H1 (cell line): ENCODE measurements at regions not wholly inside any gene's neighbourhood (a gene's known extent, or its start where the extent isn't known, plus 50 kb on each side); places are given as distances from the start of the nearest gene placed in this dataset.

Experiments used
- CTCF ChIA-PET: fragments of 300-600 bp; sonication (Branson Sonifier 250); formaldehyde crosslinking; loops from one replicate; lab custom pipeline; 2021; ENCODE audit not compliant: partially characterized antibody; lab: Charles Lee
- POLR2A ChIA-PET: fragments of 300-600 bp; sonication (Branson Sonifier 250); formaldehyde crosslinking; loops from one replicate; lab custom pipeline; 2021; ENCODE audit warnings: inconsistent platforms; ENCODE audit not compliant: partially characterized antibody; lab: Charles Lee
- DNase-seq, 2 experiments: peaks; one replicate each; pipeline versions ENCODE4 v3.0.0 to v3.0.0-alpha.2; 2010 to 2022; ENCODE audit warnings: low spot score in 2 of 2, low read depth in 1 of 2, mixed read lengths in 1 of 2
- FAIRE-seq: peaks from 2 replicates; lab custom pipeline; 2011; peaks lifted over from hg19 to GRCh38; lab: Jason Lieb, UNC
- H2AFZ ChIP-seq: 2 replicates; pipeline ENCODE4 v1.8.1; 2012; ENCODE audit warnings: low read length, inconsistent platforms
- H2AK5ac ChIP-seq: 2 replicates; pipeline ENCODE4 v1.6.1; 2013; ENCODE audit warnings: low read depth, low read length
- H2BK120ac ChIP-seq: replicated peaks from 2 replicates; pipeline ENCODE3; 2013; ENCODE audit warnings: low read depth, low read length, inconsistent platforms
- H2BK12ac ChIP-seq: 2 replicates; pipeline ENCODE4 v1.6.1; 2013; ENCODE audit warnings: low read depth, low read length
- H2BK15ac ChIP-seq: 2 replicates; pipeline ENCODE4 v1.6.1; 2013; ENCODE audit warnings: low read length
- H2BK20ac ChIP-seq: 2 replicates; pipeline ENCODE4 v1.6.1; 2013; ENCODE audit warnings: low read length
- H2BK5ac ChIP-seq: 2 replicates; pipeline ENCODE4 v1.6.1; 2013; ENCODE audit warnings: low read depth, low read length
- H3K14ac ChIP-seq: 2 replicates; pipeline ENCODE4 v1.6.1; 2013; ENCODE audit warnings: inconsistent platforms; ENCODE audit not compliant: insufficient read length
- H3K18ac ChIP-seq: 2 replicates; pipeline ENCODE4 v1.6.1; 2013; ENCODE audit warnings: low read length; ENCODE audit errors: extremely low read depth
- H3K23ac ChIP-seq: 2 replicates; pipeline ENCODE4 v1.6.1; 2013; ENCODE audit warnings: inconsistent platforms; ENCODE audit not compliant: insufficient read length
- H3K23me2 ChIP-seq: 2 replicates; pipeline ENCODE4 v1.6.1; 2013; ENCODE audit warnings: low read depth, low read length
- H3K27ac ChIP-seq: 2 replicates; pipeline ENCODE4 v1.6.1; 2011; ENCODE audit warnings: low read depth, low read length, inconsistent platforms
- H3K27me3 ChIP-seq, 4 experiments: replicated peaks in 1 of 4; 1 replicate in 1 of 4; 2 replicates in 3 of 4; pipeline versions ENCODE4 v1.6.1 to v1.8.1; 2011 to 2013; ENCODE audit warnings: low read length in 3 of 4, mild to moderate bottlenecking in 3 of 4, inconsistent platforms in 2 of 4, mixed read lengths in 2 of 4, moderate library complexity in 1 of 4; ENCODE audit not compliant: control insufficient read depth in 3 of 4, insufficient read depth in 3 of 4; ENCODE audit errors: extremely low read depth in 1 of 4
- H3K36me3 ChIP-seq, 4 experiments: 2 replicates each; pipeline versions ENCODE4 v1.6.1 to v1.8.1; 2011 to 2013; ENCODE audit warnings: mild to moderate bottlenecking in 4 of 4, low read length in 3 of 4, moderate library complexity in 2 of 4, control low read depth in 1 of 4, inconsistent platforms in 1 of 4; ENCODE audit not compliant: insufficient read depth in 4 of 4, control insufficient read depth in 2 of 4
- H3K4ac ChIP-seq: replicated peaks from 2 replicates; pipeline ENCODE3; 2013; ENCODE audit warnings: low read length, low read depth, mixed read lengths, inconsistent platforms; ENCODE audit not compliant: insufficient read length
- H3K4me1 ChIP-seq, 4 experiments: replicated peaks in 1 of 4; 1 replicate in 1 of 4; 2 replicates in 3 of 4; pipeline versions ENCODE4 v1.6.1 to v1.8.1; 2011 to 2013; ENCODE audit warnings: low read length in 3 of 4, inconsistent platforms in 2 of 4, mixed read lengths in 1 of 4; ENCODE audit not compliant: insufficient read depth in 4 of 4, control insufficient read depth in 3 of 4
- H3K4me2 ChIP-seq, 2 experiments: 2 replicates each; pipeline versions ENCODE4 v1.6.1 to v1.8.1; 2011 to 2013; ENCODE audit warnings: low read depth in 2 of 2, low read length in 2 of 2, control low read depth in 1 of 2, inconsistent platforms in 1 of 2, mild to moderate bottlenecking in 1 of 2; ENCODE audit not compliant: insufficient read depth in 1 of 2
- H3K4me3 ChIP-seq, 4 experiments: fragments of 200-600, 300-600 bp in 1 of 4; sonication (generic), shearing (Covaris generic), sonication (Bioruptor Twin) in 1 of 4; 2 replicates each; pipeline versions ENCODE4 v1.5.1 to v1.8.1; 2011 to 2016; ENCODE audit warnings: low read length in 4 of 4, low read depth in 3 of 4, control low read depth in 2 of 4, inconsistent platforms in 2 of 4, mild to moderate bottlenecking in 2 of 4, mixed read lengths in 1 of 4, moderate library complexity in 1 of 4; ENCODE audit not compliant: insufficient read depth in 2 of 4; ENCODE audit errors: extremely low read depth in 1 of 4
- H3K56ac ChIP-seq: replicated peaks from 2 replicates; pipeline ENCODE3; 2013; ENCODE audit warnings: low read depth, mild to moderate bottlenecking, mixed read lengths, low read length, inconsistent platforms; ENCODE audit not compliant: insufficient read length
- H3K79me1 ChIP-seq: 2 replicates; pipeline ENCODE4 v1.6.1; 2013; ENCODE audit warnings: low read depth, low read length, control low read depth
- H3K79me2 ChIP-seq, 2 experiments: 2 replicates each; pipeline versions ENCODE4 v1.6.1 to v1.8.1; 2012 to 2013; ENCODE audit warnings: low read length in 2 of 2, mild to moderate bottlenecking in 2 of 2, inconsistent platforms in 1 of 2; ENCODE audit not compliant: insufficient read depth in 2 of 2, control insufficient read depth in 1 of 2
- H3K9ac ChIP-seq, 4 experiments: replicated peaks in 1 of 4; 1 replicate in 1 of 4; 2 replicates in 3 of 4; pipeline versions ENCODE4 v1.6.1 to v1.8.1; 2011 to 2013; ENCODE audit warnings: low read depth in 3 of 4, low read length in 3 of 4, control low read depth in 2 of 4, mild to moderate bottlenecking in 2 of 4, moderate library complexity in 2 of 4, inconsistent platforms in 1 of 4; ENCODE audit errors: extremely low read depth in 1 of 4
- H3K9me3 ChIP-seq, 2 experiments: 2 replicates each; pipeline versions ENCODE4 v1.6.1 to v1.8.1; 2012 to 2013; ENCODE audit warnings: mild to moderate bottlenecking in 2 of 2, moderate library complexity in 2 of 2, control low read depth in 1 of 2, inconsistent platforms in 1 of 2, low read depth in 1 of 2, low read length in 1 of 2, mixed read lengths in 1 of 2; ENCODE audit not compliant: insufficient read depth in 2 of 2
- H4K20me1 ChIP-seq, 2 experiments: replicated peaks in 1 of 2; 2 replicates each; pipeline versions ENCODE3 to v1.8.1; 2011 to 2013; ENCODE audit warnings: inconsistent platforms in 2 of 2, low read length in 2 of 2, mild to moderate bottlenecking in 1 of 2; ENCODE audit not compliant: insufficient read depth in 2 of 2, control insufficient read depth in 1 of 2
- H4K5ac ChIP-seq: 2 replicates; pipeline ENCODE4 v1.6.1; 2013; ENCODE audit warnings: low read length, low read depth, mixed read lengths, inconsistent platforms; ENCODE audit not compliant: insufficient read length
- H4K8ac ChIP-seq: 2 replicates; pipeline ENCODE4 v1.8.0; 2013; ENCODE audit warnings: mild to moderate bottlenecking, moderate library complexity, low read length, inconsistent platforms; ENCODE audit not compliant: insufficient read depth; ENCODE audit errors: extremely low read depth
- H4K91ac ChIP-seq: replicated peaks from 2 replicates; pipeline ENCODE3; 2013; ENCODE audit warnings: low read length, mixed read lengths, inconsistent platforms; ENCODE audit not compliant: insufficient read length
- KDM1A ChIP-seq: fragments of 200-600, 300-600 bp; sonication (generic); IDR thresholded peaks from 2 replicates; pipeline ENCODE4 v1.7.1; 2016; ENCODE audit warnings: mild to moderate bottlenecking, low read length, borderline replicate concordance
- KDM4A ChIP-seq: IDR thresholded peaks from one replicate; pipeline ENCODE4 v1.7.1; 2012; ENCODE audit warnings: low read depth, mild to moderate bottlenecking, moderate library complexity, low read length, inconsistent platforms; ENCODE audit not compliant: severe bottlenecking
- RBBP5 ChIP-seq: IDR thresholded peaks from 2 replicates; pipeline ENCODE4 v1.7.1; 2012; ENCODE audit warnings: low read depth, mild to moderate bottlenecking, inconsistent platforms, low read length, moderate library complexity, borderline replicate concordance
- RXRA ChIP-seq: IDR thresholded peaks from 2 replicates; pipeline ENCODE4 v1.6.1; 2011; ENCODE audit warnings: low read depth, mild to moderate bottlenecking, low read length, moderate library complexity; ENCODE audit not compliant: insufficient read depth
- SRF ChIP-seq: IDR thresholded peaks from 2 replicates; pipeline ENCODE4 v1.6.1; 2011; ENCODE audit warnings: mild to moderate bottlenecking, low read depth, low read length, moderate library complexity
- TBP ChIP-seq: IDR thresholded peaks from 2 replicates; pipeline ENCODE4 v1.6.1; 2011; ENCODE audit warnings: low read depth, low read length, improper control_type of control experiment
- whole genome bisulfite sequencing, 2 experiments: shearing (Covaris generic) in 1 of 2; methylation state at CpG; one replicate each; pipeline versions ENCODE4 v1.1.6 to v1.1.7; 2013 to 2015; ENCODE audit warnings: low lambda C conversion rate in 2 of 2, mixed read lengths in 2 of 2, inconsistent platforms in 1 of 2, low coverage in 1 of 2, missing lambda C conversion rate in 1 of 2; ENCODE audit not compliant: insufficient replicate concordance in 2 of 2, insufficient coverage in 1 of 2, insufficient read length in 1 of 2; ENCODE audit errors: extremely low coverage in 1 of 2, missing lambda C conversion rate in 1 of 2; 5-methylcytosine and 5-hydroxymethylcytosine counted together

- FAIRE-seq, result no peak
- H3K56ac ChIP-seq, result no peak overlapping the region
Observed at GRCh38 chrX:23127586-23127985, 127.8 kb downstream of the DDX53 start.

More at GRCh38 chrX:23127586-23127985, 127.8 kb downstream of the DDX53 start:
- Histone ChIP-seq H2BK15ac (no peak overlapping the region), H3K23me2 (no peaks in the 10 kb centered on the region), H2BK20ac (no peak overlapping the region), H2AK5ac (no peak overlapping the region)
- TF ChIP-seq KDM1A (no peak), TBP (no peak), KDM4A (no peak), SRF (no peak), RBBP5 (no peak), RXRA (no peak)
- TF ChIP-seq, all 59 proteins: peak for 0
- no peaks in the 10 kb centered on the region for H3K27me3 ChIP-seq
- ChIA-PET POLR2A (no interaction called here), CTCF (no interaction called here)
- H4K8ac ChIP-seq, result no peak overlapping the region
- H3K4me3 ChIP-seq, result no peak overlapping the region
- H3K4me2 ChIP-seq, result no peak overlapping the region
- H3K79me1 ChIP-seq, result no peaks in the 10 kb centered on the region
- no peaks in the 10 kb centered on the region for H3K36me3 ChIP-seq
- no peaks in the 10 kb centered on the region for H3K79me2 ChIP-seq
- H3K14ac ChIP-seq, result no peak overlapping the region
- no peak for DNase-seq
- H3K4ac ChIP-seq, result no peak overlapping the region
- no peak overlapping the region for H2AFZ ChIP-seq
- H3K27ac ChIP-seq, result no peak overlapping the region
- no peak overlapping the region for H3K23ac ChIP-seq
- no peak overlapping the region for H4K91ac ChIP-seq
- no peak overlapping the region for H2BK120ac ChIP-seq
- no peaks in the 10 kb centered on the region for H3K4me1 ChIP-seq
- no peaks in the 10 kb centered on the region for H4K20me1 ChIP-seq
- H3K18ac ChIP-seq, result no peak overlapping the region
- no peaks in the 10 kb centered on the region; a peak in 1 of 4 replicates for H3K9me3 ChIP-seq
- 57% methylated on average over 1 of the region's 4 CpGs; no CpG with 5 or more reads in 1 of the 2 experiments for WGBS, 2 experiments
- H3K9ac ChIP-seq, result no peak overlapping the region
- no peak overlapping the region for H2BK12ac ChIP-seq
- H2BK5ac ChIP-seq, result no peak overlapping the region
- H4K5ac ChIP-seq, result no peak overlapping the region
